Islet of Langerhans (tissue), 1 donor: ENCODE measurements at regions not wholly inside any gene's neighbourhood (a gene's known extent, or its start where the extent isn't known, plus 50 kb on each side); places are given as distances from the start of the nearest gene placed in this dataset.
"Not testable (repeated sequence)": the region's sequence is repeated elsewhere in the genome, so short reads cannot be mapped to it uniquely, and the experiment has no call there.

ENCODE experiments used
- FAIRE-seq: peaks from one replicate; lab custom pipeline; 2011; peaks lifted over from hg19 to GRCh38; lab: Jason Lieb, UNC

GRCh38 chr2:39583213-39583612, 82.5 kb upstream of the TMEM178A start:
- no peak for FAIRE-seq

GRCh38 chr2:39583781-39584180, 81.9 kb upstream of the TMEM178A start:
- no peak for FAIRE-seq

- no peak for FAIRE-seq
Measured at GRCh38 chr2:39584283-39584965, 81.3 kb upstream of the TMEM178A start.

- not testable (repeated sequence) for FAIRE-seq
Measured at GRCh38 chr2:39585531-39585930, 80.2 kb upstream of the TMEM178A start.

GRCh38 chr2:39587168-39587567, 78.5 kb upstream of the TMEM178A start:
- no peak for FAIRE-seq

- no peak for FAIRE-seq
Measured at GRCh38 chr2:39587641-39588040, 78.1 kb upstream of the TMEM178A start.

GRCh38 chr2:39593439-39594393, 72.0 kb upstream of the TMEM178A start:
- FAIRE-seq, result no peak

GRCh38 chr2:39595116-39595515, 70.6 kb upstream of the TMEM178A start:
- no peak for FAIRE-seq

GRCh38 chr2:39597314-39597713, 68.4 kb upstream of the TMEM178A start:
- FAIRE-seq, result no peak

- no peak for FAIRE-seq
Measured at GRCh38 chr2:39602616-39603015, 63.1 kb upstream of the TMEM178A start.

GRCh38 chr2:39603436-39603835, 62.3 kb upstream of the TMEM178A start:
- FAIRE-seq, result no peak

GRCh38 chr2:39604866-39605265, 60.9 kb upstream of the TMEM178A start:
- FAIRE-seq, result no peak

GRCh38 chr2:39606585-39606984, 59.1 kb upstream of the TMEM178A start:
- no peak for FAIRE-seq

- no peak for FAIRE-seq
Measured at GRCh38 chr2:39607538-39608262, 58.0 kb upstream of the TMEM178A start.

GRCh38 chr2:39608263-39608575, 57.5 kb upstream of the TMEM178A start:
- no peak for FAIRE-seq

- no peak for FAIRE-seq
Measured at GRCh38 chr2:39608686-39609441, 56.9 kb upstream of the TMEM178A start.

GRCh38 chr2:39609917-39610316, 55.8 kb upstream of the TMEM178A start:
- FAIRE-seq, result no peak

GRCh38 chr2:39615675-39616074, 50.0 kb upstream of the TMEM178A start:
- FAIRE-seq, result no peak
